ENCODE measurements at regions not wholly inside any gene's neighbourhood (a gene's known extent, or its start where the extent isn't known, plus 50 kb on each side); places are given as distances from the start of the nearest gene placed in this dataset.

DNA sequence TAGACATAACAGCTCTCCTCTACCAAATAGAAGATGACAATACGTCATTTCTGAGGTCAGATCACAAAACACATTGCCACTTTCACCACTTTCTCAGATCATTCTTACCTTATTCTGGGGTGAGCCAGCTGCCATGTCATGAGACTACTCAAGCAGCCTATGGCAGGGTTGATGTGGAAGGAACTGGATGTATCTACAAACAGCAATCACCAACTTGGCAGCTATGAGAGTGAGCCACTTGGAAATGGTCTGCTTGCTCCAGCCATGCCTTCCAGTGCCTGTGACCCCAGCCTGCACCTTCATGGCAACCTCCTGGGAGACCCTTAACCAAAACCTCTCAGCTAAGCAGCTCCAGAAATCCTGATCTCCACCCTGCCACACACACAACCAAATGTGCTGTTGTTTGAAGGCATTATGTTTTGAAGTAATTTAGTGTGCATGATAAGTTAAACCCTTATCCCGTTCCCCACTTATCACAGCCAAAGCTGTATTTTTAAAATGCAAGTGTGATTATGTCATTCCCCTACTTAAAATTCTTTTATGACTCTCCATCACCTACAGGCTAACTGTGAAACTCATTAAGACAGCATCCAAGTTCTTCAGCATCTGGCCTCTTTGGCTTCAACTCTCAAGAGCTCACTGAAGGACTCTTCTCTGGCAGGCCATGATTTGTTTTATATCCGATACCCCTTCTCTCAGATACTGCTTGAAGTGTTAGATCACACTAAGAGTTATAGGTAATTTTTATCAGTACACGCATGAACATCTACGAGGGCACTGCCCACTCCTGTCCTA lies 150.6 kb downstream of the LY86 start:
- Histone ChIP-seq H3K4me1 (peaks cover 0 to 49% (median 5%) of the 10 kb centered on the region in 12 donors), H3K27me3 (no peaks in the 10 kb centered on the region), H3K36me3 (no peaks in the 10 kb centered on the region), H3K27ac (peak overlapping the region; percentile 25 to 92 (median 82)), H3K9me3 (no peaks in the 10 kb centered on the region), H3K4me3 (peak overlapping the region in 7 of 12 donors; percentile 30 to 57 (median 45))
- ATAC-seq = peak; percentile 40 to 60 (median 52)
- TF ChIP-seq, protein P1, sequence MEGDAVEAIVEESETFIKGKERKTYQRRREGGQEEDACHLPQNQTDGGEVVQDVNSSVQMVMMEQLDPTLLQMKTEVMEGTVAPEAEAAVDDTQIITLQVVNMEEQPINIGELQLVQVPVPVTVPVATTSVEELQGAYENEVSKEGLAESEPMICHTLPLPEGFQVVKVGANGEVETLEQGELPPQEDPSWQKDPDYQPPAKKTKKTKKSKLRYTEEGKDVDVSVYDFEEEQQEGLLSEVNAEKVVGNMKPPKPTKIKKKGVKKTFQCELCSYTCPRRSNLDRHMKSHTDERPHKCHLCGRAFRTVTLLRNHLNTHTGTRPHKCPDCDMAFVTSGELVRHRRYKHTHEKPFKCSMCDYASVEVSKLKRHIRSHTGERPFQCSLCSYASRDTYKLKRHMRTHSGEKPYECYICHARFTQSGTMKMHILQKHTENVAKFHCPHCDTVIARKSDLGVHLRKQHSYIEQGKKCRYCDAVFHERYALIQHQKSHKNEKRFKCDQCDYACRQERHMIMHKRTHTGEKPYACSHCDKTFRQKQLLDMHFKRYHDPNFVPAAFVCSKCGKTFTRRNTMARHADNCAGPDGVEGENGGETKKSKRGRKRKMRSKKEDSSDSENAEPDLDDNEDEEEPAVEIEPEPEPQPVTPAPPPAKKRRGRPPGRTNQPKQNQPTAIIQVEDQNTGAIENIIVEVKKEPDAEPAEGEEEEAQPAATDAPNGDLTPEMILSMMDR (IDR thresholded peaks at IDR 0.05) = no peak
- TF ChIP-seq POLR2A (IDR thresholded peaks at IDR 0.05) = no peak
- peak in 1 of 5 donors; percentile 55 for DNase-seq
- WGBS, 4 donors = 37 to 47% (median 44%) methylated on average over 5 of the region's 5 CpGs
- intact Hi-C loops (cut with DNase I) = loop anchor here in 2 of 10 donors (5.0 to 10.0 kb wide), 3 partner anchors 88 to 313 kb away; no protein-coding TSS in a partner anchor

DNA sequence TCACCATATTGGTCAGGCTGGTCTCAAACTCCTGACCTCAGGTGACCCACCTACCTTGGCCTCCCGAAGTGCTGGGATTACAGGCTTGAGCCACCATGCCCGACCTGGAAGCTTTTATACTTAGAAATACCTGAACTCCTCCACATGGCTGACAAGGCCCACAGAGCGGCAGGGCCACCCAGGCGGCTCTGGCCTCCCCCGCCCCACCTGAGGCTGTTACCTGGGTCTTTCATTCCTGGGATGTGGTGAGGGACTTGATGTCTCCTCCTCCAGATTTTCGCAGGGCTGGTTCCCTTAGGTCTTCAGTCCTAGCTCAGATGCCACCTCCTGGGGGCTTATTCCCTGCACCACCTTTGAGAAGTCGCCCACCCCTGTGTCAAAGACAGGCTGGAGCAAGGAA lies 152.1 kb downstream of the LY86 start:
- no peaks in the 10 kb centered on the region for H3K9me3 ChIP-seq
- H3K27ac ChIP-seq = peak overlapping the region in 9 of 12 donors; percentile 22 to 92 (median 81)
- ATAC-seq (no peak), DNase-seq (no peak)
- peaks cover 0 to 39% (median 5%) of the 10 kb centered on the region in 12 donors for H3K4me1 ChIP-seq
- intact Hi-C loops (cut with DNase I) = loop anchor here in 2 of 10 donors (10.0 kb wide), 2 partner anchors 84 to 254 kb away; no protein-coding TSS in a partner anchor
- no peak overlapping the region for H3K4me3 ChIP-seq
- H3K36me3 ChIP-seq = no peaks in the 10 kb centered on the region
- H3K27me3 ChIP-seq = no peaks in the 10 kb centered on the region
- TF ChIP-seq POLR2A (IDR thresholded peaks at IDR 0.05) = no peak
- TF ChIP-seq, protein P1 (IDR thresholded peaks at IDR 0.05) = no peak
- WGBS, 4 donors = 90 to 96% (median 94%) methylated on average over 7 of the region's 7 CpGs

DNA sequence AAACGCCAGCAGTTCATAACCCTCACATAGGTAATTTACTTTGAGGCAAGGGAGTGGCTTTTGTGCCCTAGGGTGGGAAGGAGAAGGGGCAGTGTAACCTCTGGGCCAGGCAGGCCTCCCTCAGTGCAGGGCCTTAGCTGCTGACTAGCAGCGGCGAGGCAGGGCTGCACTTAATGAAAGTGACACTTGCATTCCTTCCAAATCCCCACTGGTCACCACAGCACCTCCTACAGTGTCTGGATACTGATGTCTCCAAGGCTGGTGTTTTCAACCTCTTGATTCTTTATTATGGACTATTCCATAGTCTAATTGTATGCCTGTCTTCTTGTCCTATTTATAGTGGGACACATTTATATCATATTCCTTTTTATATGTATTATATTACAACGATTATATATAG lies 152.7 kb downstream of the LY86 start:
- TF ChIP-seq POLR2A (IDR thresholded peaks at IDR 0.05) = no peak
- TF ChIP-seq, protein P1 (IDR thresholded peaks at IDR 0.05) = peak in 1 of 12 donors; percentile 14
- intact Hi-C loops (cut with DNase I) = loop anchor here in 2 of 10 donors (10.0 kb wide), 2 partner anchors 84 to 254 kb away; no protein-coding TSS in a partner anchor
- peak overlapping the region in 10 of 12 donors; percentile 22 to 92 (median 77) for H3K27ac ChIP-seq
- no peaks in the 10 kb centered on the region for H3K9me3 ChIP-seq
- no peak overlapping the region for H3K4me3 ChIP-seq
- ATAC-seq (peak in 2 of 4 donors; percentile 14 to 25), DNase-seq (no peak)
- WGBS, 4 donors = 49 to 62% (median 56%) methylated on average over 4 of the region's 4 CpGs
- no peaks in the 10 kb centered on the region for H3K36me3 ChIP-seq
- no peaks in the 10 kb centered on the region for H3K27me3 ChIP-seq
- peaks cover 0 to 39% (median 5%) of the 10 kb centered on the region in 12 donors for H3K4me1 ChIP-seq

DNA sequence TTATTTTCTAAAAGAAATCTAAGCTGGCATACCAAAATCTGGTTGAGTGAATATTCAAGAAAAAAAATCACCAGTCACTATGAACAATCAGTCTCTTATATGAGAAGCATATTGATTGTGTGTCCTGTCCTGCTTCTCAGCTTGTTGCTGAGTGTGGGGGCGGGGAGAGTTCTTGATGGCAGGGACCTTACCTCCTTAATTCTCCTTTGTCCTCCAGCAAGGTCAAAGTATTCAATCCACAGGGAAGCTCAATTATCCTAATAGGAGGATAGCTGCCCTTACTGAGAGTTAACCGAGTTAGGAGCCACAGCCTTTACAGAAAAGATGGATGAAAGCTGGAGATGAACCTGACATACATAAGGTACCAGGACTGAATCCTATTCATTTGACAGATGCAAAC lies 154.0 kb downstream of the LY86 start:
- no peaks in the 10 kb centered on the region for H3K9me3 ChIP-seq
- no peaks in the 10 kb centered on the region for H3K36me3 ChIP-seq
- WGBS, 4 donors = 97 to 100% (median 98%) methylated on average over 2 of the region's 2 CpGs
- peak overlapping the region in 4 of 12 donors; percentile 7 to 92 (median 74) for H3K27ac ChIP-seq
- TF ChIP-seq, protein P1 (IDR thresholded peaks at IDR 0.05) = no peak
- no peak for TF ChIP-seq POLR2A (IDR thresholded peaks at IDR 0.05)
- DNase-seq (no peak), ATAC-seq (no peak)
- H3K4me3 ChIP-seq = no peak overlapping the region
- H3K4me1 ChIP-seq = peaks cover 0 to 42% (median 5%) of the 10 kb centered on the region in 12 donors
- intact Hi-C loops (cut with DNase I) = loop anchor here in 3 of 10 donors (1.0 to 10.0 kb wide), 3 partner anchors 29 to 252 kb away; no protein-coding TSS in a partner anchor
- no peaks in the 10 kb centered on the region for H3K27me3 ChIP-seq

Measured in heart left ventricle (tissue), 16 donors.